MG63 (cell line): ENCODE measurements at regions not wholly inside any gene's neighbourhood (a gene's known extent, or its start where the extent isn't known, plus 50 kb on each side); places are given as distances from the start of the nearest gene placed in this dataset.
"Not testable (repeated sequence)": the region's sequence is repeated elsewhere in the genome, so short reads cannot be mapped to it uniquely, and the experiment has no call there.

Experiments used
- DNase-seq: peaks from one replicate; pipeline ENCODE4 v3.0.0-alpha.2; 2020
- H3K27me3 ChIP-seq: fragments of 250-450 bp; sonication (Bioruptor Pico); 2 replicates; pipeline ENCODE4 v1.5.1; 2020; ENCODE audit warnings: mild to moderate bottlenecking, moderate library complexity
- H3K36me3 ChIP-seq: fragments of 250-450 bp; sonication (Bioruptor Pico); 2 replicates; pipeline ENCODE4 v1.5.1; 2020; ENCODE audit warnings: mild to moderate bottlenecking, moderate library complexity
- H3K4me3 ChIP-seq: fragments of 250-450 bp; sonication (Bioruptor Pico); 2 replicates; pipeline ENCODE4 v1.5.1; 2020; ENCODE audit warnings: mild to moderate bottlenecking, moderate library complexity
- H3K9me3 ChIP-seq: fragments of 250-450 bp; sonication (Bioruptor Pico); 2 replicates; pipeline ENCODE4 v1.5.1; 2020; ENCODE audit warnings: mild to moderate bottlenecking, moderate library complexity

GRCh38 chr6:78153976-78154375 is 501.1 kb downstream of the MEI4 start:
- no peak overlapping the region for H3K4me3 ChIP-seq
- H3K36me3 ChIP-seq = no peaks in the 10 kb centered on the region
- no peaks in the 10 kb centered on the region for H3K9me3 ChIP-seq
- DNase-seq = no peak
- no peaks in the 10 kb centered on the region for H3K27me3 ChIP-seq

- no peak for DNase-seq
- Histone ChIP-seq H3K36me3 (no peaks in the 10 kb centered on the region), H3K4me3 (no peak overlapping the region), H3K27me3 (no peaks in the 10 kb centered on the region), H3K9me3 (no peaks in the 10 kb centered on the region)
Measured at GRCh38 chr6:78157606-78158005, 504.8 kb downstream of the MEI4 start.

GRCh38 chr6:78188891-78189290 is 536.1 kb downstream of the MEI4 start:
- DNase-seq = no peak
- no peaks in the 10 kb centered on the region for H3K36me3 ChIP-seq
- H3K27me3 ChIP-seq = no peaks in the 10 kb centered on the region
- H3K9me3 ChIP-seq = no peaks in the 10 kb centered on the region; the same call in none of the 2 replicates
- H3K4me3 ChIP-seq = no peak overlapping the region

DNA sequence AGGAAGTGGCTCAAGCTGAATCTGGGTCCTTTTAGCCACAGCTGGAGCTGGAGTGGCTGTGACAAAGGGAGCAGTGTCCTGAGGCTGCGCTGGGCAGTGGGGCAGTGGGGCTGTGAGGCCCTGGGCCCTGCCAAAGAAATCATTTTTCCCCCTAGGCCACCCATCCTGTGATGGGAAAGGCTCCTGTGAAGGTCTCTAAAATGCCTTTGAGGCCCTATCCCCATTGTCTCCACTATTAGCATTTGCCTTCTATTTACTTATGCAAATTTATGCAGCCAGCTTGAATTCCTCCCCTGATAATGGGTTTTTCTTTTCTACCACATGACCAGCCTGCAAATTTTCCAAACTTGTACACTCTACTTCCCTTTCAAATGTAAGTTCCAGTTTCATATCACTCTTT is 539.2 kb downstream of the MEI4 start:
- Histone ChIP-seq H3K27me3 (no peaks in the 10 kb centered on the region), H3K9me3 (no peaks in the 10 kb centered on the region; the same call in 1 of the 2 replicates), H3K4me3 (no peak overlapping the region), H3K36me3 (no peaks in the 10 kb centered on the region)
- no peak for DNase-seq

DNA sequence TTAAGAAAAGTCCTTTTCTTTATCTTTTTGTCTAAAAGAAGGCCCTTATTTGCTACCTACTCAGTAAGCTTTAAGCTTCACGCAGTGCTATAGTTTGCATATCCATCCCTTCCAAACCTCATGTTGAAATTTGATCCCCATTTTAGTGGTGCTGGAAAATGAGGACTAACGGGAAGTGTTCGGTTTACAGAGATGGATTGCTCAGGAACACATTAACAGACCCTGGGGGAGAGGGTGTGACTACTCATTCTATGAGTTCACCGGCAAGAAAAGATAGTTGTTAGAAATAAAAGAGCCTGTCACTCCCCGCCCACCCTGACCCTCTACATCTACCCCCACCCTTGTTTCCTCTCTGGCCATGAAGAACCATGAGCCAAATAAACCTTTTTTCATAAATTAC is 546.2 kb downstream of the MEI4 start:
- Histone ChIP-seq H3K27me3 (no peaks in the 10 kb centered on the region), H3K4me3 (no peak overlapping the region), H3K9me3 (0 out of 2 replicates have a peak, but pooled peaks cover 2% of the 10 kb centered on the region), H3K36me3 (no peaks in the 10 kb centered on the region)
- DNase-seq = no peak

- no peaks in the 10 kb centered on the region for H3K36me3 ChIP-seq
- no peaks in the 10 kb centered on the region for H3K27me3 ChIP-seq
- H3K4me3 ChIP-seq = no peak overlapping the region
- no peak for DNase-seq
- H3K9me3 ChIP-seq = no peaks in the 10 kb centered on the region
Measured at GRCh38 chr6:78222226-78222625, 569.4 kb downstream of the MEI4 start.

DNA sequence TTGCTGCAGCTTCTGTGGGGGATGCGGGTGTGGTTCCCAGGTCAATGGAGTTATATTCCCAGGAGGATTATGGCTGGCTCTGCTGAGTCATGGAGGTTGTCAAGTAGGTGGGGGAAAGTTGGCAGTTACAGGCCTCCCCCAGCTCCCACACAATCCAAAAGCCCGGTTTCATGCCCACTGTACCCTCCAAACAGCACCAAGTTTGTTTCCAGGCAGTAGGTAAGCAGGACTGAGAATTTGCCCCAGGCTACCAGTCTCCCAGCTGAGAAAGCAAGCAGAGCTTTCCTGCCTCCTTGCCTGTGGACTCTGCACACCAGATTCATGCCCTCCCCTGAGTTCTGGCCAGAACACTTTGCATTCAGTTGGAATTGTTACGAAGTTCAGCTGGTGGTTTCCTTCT is 578.2 kb downstream of the MEI4 start:
- Histone ChIP-seq H3K27me3 (no peaks in the 10 kb centered on the region), H3K9me3 (peaks cover 6% of the 10 kb centered on the region; the same call in 1 of the 2 replicates), H3K4me3 (no peak overlapping the region), H3K36me3 (no peaks in the 10 kb centered on the region)
- DNase-seq = no peak

DNA sequence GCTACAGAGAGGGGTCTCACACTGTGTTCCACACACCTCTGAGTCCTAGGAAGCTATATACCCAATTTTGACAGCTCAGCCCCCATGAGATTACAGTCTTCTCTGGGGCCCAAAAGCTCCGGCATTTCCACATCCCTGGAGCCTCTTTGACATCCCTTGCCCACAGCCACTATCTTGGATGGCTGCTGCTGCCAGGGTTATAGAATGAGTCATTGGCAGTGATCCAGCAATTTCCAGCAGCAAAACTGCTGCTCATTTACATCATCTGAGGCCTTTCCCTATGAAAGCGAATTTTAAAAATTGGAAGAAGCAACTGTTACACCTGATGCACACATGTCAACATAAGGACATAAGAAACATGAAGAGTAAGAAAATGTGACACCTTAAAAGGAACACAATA is 590.7 kb downstream of the MEI4 start:
- no peak overlapping the region for H3K4me3 ChIP-seq
- no peaks in the 10 kb centered on the region for H3K36me3 ChIP-seq
- no peaks in the 10 kb centered on the region for H3K27me3 ChIP-seq
- peaks cover 10% of the 10 kb centered on the region; the same call in 1 of the 2 replicates for H3K9me3 ChIP-seq
- peak; percentile 51 for DNase-seq

GRCh38 chr6:78251931-78252330 is 599.1 kb downstream of the MEI4 start:
- Histone ChIP-seq H3K4me3 (no peak overlapping the region), H3K27me3 (no peaks in the 10 kb centered on the region), H3K9me3 (no peaks in the 10 kb centered on the region), H3K36me3 (no peaks in the 10 kb centered on the region)
- DNase-seq = no peak

- Histone ChIP-seq H3K9me3 (no peaks in the 10 kb centered on the region), H3K36me3 (no peaks in the 10 kb centered on the region)
- DNase-seq = no peak
Measured at GRCh38 chr6:78253618-78254017, 600.8 kb downstream of the MEI4 start.

DNA sequence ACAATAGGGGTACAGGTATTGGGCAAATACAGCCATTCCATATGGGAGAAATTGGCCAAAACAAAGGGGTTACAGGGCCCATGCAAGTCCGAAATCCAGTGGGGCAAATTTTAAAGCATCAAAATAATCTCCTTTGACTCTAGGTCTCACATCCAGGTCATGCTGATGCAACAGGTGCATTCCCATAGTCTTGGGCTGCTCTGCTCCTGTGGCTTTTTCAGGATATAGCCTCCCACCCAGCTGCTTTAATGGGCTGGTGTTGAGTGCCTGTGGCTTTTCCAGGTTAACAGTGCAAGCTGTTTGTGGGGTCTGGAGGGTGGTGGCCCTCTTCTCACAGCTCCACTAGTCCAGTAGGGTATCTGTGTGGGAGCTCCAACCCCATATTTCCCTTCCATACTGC is 607.1 kb downstream of the MEI4 start:
- no peaks in the 10 kb centered on the region for H3K36me3 ChIP-seq
- no peaks in the 10 kb centered on the region for H3K27me3 ChIP-seq
- no peak overlapping the region for H3K4me3 ChIP-seq
- no peak for DNase-seq
- H3K9me3 ChIP-seq = peaks cover 5% of the 10 kb centered on the region; the same call in 1 of the 2 replicates

More at GRCh38 chr6:78253618-78254017, 600.8 kb downstream of the MEI4 start:
- no peak overlapping the region for H3K4me3 ChIP-seq
- no peaks in the 10 kb centered on the region for H3K27me3 ChIP-seq

- not testable (repeated sequence) for DNase-seq, H3K9me3 ChIP-seq, H3K36me3 ChIP-seq, H3K4me3 ChIP-seq, H3K27me3 ChIP-seq
Measured at GRCh38 chr6:78260427-78260826, 606.9 kb upstream of the IRAK1BP1 start.

DNA sequence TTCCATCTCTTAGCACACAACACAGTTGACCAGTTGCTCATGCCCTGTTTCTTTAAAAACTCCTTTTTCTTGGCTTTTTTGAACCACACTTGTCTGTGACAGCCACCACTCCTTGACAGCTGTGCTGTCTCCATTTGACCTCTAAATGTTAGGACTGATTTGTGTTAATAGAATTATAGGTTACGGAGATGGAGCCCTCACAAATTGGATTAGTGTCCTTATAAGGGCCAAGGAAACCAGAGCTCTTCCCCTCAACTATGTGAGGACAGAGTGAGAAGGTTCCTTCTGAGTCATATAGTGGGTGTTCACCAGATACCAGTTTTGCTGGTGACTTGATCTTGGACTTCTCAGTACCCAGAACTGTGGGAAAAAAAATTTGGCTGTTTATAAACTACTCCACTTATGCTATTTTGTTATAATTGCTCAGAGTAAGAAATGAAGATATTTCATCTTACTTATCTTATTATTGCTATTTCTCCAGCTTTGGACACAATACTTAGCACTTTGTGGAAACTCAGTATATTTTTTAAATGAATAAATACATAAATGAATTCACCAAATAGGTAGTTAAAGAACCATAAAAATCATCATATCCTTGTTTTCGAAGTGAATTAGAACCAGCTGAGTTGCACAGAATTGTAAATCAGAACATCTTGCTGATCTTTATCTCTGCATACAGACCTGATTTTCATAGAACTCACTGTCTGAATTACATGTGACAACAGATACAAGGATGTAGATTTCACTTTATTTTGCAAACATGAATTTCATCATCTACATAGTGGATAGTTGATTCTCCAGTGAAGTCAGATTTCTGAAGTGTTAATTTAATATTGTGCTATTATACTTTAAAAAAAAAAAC is 598.5 kb upstream of the IRAK1BP1 start:
- H3K27me3 ChIP-seq = no peaks in the 10 kb centered on the region
- DNase-seq = no peak
- H3K36me3 ChIP-seq = no peaks in the 10 kb centered on the region
- no peaks in the 10 kb centered on the region for H3K9me3 ChIP-seq
- no peak overlapping the region for H3K4me3 ChIP-seq

DNA sequence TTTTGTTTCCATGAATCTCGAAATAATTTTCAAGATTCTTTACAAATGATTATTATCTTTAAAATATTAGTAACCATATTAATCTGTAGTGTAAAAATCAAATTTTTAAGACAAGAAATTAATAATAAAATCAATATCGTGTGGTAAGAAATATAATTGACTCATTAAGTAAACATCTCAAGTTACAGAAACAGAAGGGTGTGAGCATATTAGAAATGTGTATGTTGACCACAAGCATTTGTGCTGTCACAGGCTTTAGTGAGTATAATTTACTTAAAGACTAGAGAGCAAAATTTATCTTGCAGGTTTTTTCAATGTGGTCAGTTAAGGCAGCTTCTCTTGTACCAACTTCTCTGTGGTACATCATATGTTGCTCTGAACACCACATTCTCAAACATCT is 566.5 kb upstream of the IRAK1BP1 start:
- no peaks in the 10 kb centered on the region for H3K27me3 ChIP-seq
- H3K36me3 ChIP-seq = no peaks in the 10 kb centered on the region
- no peak overlapping the region for H3K4me3 ChIP-seq
- H3K9me3 ChIP-seq = peaks cover 2% of the 10 kb centered on the region; the same call in 1 of the 2 replicates
- no peak for DNase-seq

- H3K36me3 ChIP-seq = no peaks in the 10 kb centered on the region
- DNase-seq = no peak
- H3K27me3 ChIP-seq = no peaks in the 10 kb centered on the region
- no peak overlapping the region for H3K4me3 ChIP-seq
- H3K9me3 ChIP-seq = peaks cover 2% of the 10 kb centered on the region; the same call in 1 of the 2 replicates
Measured at GRCh38 chr6:78302411-78302810, 564.9 kb upstream of the IRAK1BP1 start.

- H3K27me3 ChIP-seq = no peaks in the 10 kb centered on the region
- peaks cover 2% of the 10 kb centered on the region; the same call in 1 of the 2 replicates for H3K9me3 ChIP-seq
- H3K36me3 ChIP-seq = no peaks in the 10 kb centered on the region
- DNase-seq = no peak
- H3K4me3 ChIP-seq = no peak overlapping the region
Measured at GRCh38 chr6:78308025-78308424, 559.3 kb upstream of the IRAK1BP1 start.

DNA sequence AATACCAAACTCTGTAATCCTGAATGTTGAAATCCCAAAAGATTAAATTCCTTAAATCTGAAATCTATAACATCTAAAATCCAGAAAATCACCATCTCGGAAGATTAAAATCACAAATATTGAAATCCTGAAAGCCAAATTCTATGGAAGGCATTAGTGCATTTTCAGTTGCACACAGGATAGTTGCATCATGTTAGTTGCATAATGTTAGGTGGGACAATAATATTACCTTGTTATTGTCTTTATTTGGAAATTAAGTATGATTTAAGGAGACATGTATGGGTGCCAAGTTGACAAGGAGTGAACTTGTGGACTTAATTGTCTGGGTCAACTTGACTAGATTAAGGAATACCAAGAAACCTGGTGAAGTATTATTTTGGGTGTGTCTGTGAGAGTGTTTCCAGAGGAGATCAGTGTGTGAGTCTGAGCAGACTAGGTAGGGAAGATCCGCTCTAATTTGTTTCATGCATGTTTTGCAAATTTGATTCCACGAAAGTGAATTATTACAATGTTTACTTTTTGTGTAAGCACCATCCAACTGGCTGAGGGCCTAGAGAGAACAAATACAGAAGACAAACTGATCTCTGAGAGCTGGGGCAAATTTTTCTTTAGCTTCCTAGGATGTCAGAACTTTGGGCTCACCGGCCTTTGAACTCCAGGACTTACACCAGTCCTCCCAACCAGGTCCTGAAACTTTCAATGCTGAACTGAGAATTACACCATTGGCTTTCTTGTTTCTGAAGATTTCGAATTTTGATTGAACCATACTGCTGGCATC is 545.1 kb upstream of the IRAK1BP1 start:
- Histone ChIP-seq H3K4me3 (no peak overlapping the region), H3K27me3 (no peaks in the 10 kb centered on the region), H3K9me3 (no peaks in the 10 kb centered on the region), H3K36me3 (no peaks in the 10 kb centered on the region)
- no peak for DNase-seq
